Body of pancreas (tissue), 4 donors: ENCODE measurements at regions not wholly inside any gene's neighbourhood (a gene's known extent, or its start where the extent isn't known, plus 50 kb on each side); places are given as distances from the start of the nearest gene placed in this dataset.
A peak's percentile ranks its signal among the peaks of the same experiment; 100 is the strongest.

Source experiments
- ATAC-seq: fragments of 150-250 bp; one replicate; pipeline ENCODE4 v1.9.1; 2016
- DNase-seq, 4 donors: peaks; one replicate each; pipeline ENCODE4 v3.0.0-alpha.2; 2019
- H3K27ac ChIP-seq, 4 donors: fragments of 200-600 bp; sonication (generic); 1 replicate in 3 of 4; 2 replicates in 1 of 4; pipeline versions ENCODE4 v1.5.1 to v1.6.1; 2016 to 2019; ENCODE audit warnings: mild to moderate bottlenecking in 1 of 4, mixed read lengths in 1 of 4, moderate library complexity in 1 of 4
- H3K27me3 ChIP-seq, 2 donors: fragments of 200-600 bp; sonication (generic); one replicate each; pipeline ENCODE4 v1.6.0; 2016; ENCODE audit warnings: mild to moderate bottlenecking in 1 of 2
- H3K36me3 ChIP-seq, 2 donors: fragments of 200-600 bp; sonication (generic); replicated peaks in 1 of 2; 2 replicates each; pipeline ENCODE4 v1.5.1; 2016; ENCODE audit warnings: low read depth in 2 of 2; ENCODE audit not compliant: insufficient read depth in 1 of 2
- H3K4me1 ChIP-seq: fragments of 200-600 bp; sonication (generic); one replicate; pipeline ENCODE4 v1.6.0; 2016
- H3K4me3 ChIP-seq, 2 donors: fragments of 200-600 bp; sonication (generic); 1 replicate in 1 of 2; 2 replicates in 1 of 2; pipeline ENCODE4 v1.5.1; 2016 to 2019
- H3K9me3 ChIP-seq, 3 donors: fragments of 200-600 bp; sonication (generic); 1 replicate in 2 of 3; 2 replicates in 1 of 3; pipeline ENCODE4 v1.5.1; 2016
- CTCF ChIP-seq, 7 experiments: fragments of 450-650 bp in 4 of 7; fragments of 200-600 bp in 3 of 7; sonication (generic) in 3 of 7; IDR thresholded peaks; one replicate each; pipeline ENCODE4 v1.5.1; 2016 to 2019; ENCODE audit warnings: antibody characterized with exemption in 7 of 7
- POLR2A ChIP-seq, 3 donors: fragments of 450-650 bp; IDR thresholded peaks; one replicate each; pipeline ENCODE4 v1.6.1; 2016; ENCODE audit warnings: antibody characterized with exemption in 3 of 3, mild to moderate bottlenecking in 2 of 3
- WGBS, 2 donors: methylation state at CpG; one replicate each; pipeline ENCODE4 v1.1.5; 2017; 5-methylcytosine and 5-hydroxymethylcytosine counted together
- intact Hi-C: fragments of 100-400 bp; cut with DNase I; formaldehyde crosslinking; loops from one replicate; pipeline ENCODE4 v1.15.1; 2023

DNA sequence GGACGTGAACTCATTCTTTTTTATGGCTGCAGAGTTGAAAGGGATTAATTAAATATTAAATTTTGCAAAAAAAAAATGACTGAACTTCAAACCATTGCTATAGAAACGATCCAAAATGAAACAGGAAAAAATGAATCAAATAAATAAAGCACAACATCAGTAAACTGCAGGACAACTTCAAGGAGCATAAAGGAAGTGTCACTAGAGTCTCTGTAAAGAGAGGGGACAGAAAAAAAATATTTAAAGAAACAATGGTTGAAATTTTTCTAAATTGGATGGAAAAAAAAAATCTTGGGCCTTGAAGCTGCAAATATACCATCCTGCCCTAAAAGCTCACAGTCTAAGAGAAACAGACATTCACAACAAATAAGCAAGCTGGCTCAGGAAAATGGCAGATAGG, 339.3 kb upstream of the INTU start:
- H3K27me3 ChIP-seq = no peaks in the 10 kb centered on the region
- H3K4me3 ChIP-seq = no peak overlapping the region
- intact Hi-C loops = no loop called here
- H3K36me3 ChIP-seq = no peaks in the 10 kb centered on the region
- no peak for DNase-seq
- ATAC-seq = no peak
- peaks cover 0 to 12% (median 0%) of the 10 kb centered on the region in 3 donors for H3K9me3 ChIP-seq
- no peak overlapping the region for H3K27ac ChIP-seq
- 17 to 23% methylated on average over 2 of the region's 2 CpGs for WGBS, 2 donors
- TF ChIP-seq CTCF (IDR thresholded peaks at IDR 0.05) (no peak), POLR2A (IDR thresholded peaks at IDR 0.05) (no peak)
- H3K4me1 ChIP-seq = no peaks in the 10 kb centered on the region

DNA sequence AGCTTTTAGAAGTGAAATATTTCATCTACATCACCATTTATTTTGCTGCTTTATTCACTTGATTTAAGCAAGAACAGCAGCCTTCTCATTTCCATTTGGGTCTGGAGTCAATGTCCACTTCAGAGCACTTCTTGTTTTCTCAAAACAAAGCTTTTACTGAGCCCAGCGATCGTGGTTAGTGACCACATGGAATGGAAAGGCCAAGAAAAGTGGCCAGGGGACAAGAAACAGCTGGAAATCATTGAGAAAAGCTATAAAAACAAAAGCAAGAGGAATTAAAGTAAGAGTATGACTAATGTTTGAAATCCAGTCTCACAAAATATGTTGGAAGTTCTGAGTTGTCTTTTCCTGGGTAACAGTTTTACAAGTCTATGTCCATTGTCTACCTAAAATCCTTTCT, 328.4 kb upstream of the INTU start:
- 50 to 51% methylated on average over 2 of the region's 2 CpGs for WGBS, 2 donors
- TF ChIP-seq CTCF (IDR thresholded peaks at IDR 0.05) (no peak), POLR2A (IDR thresholded peaks at IDR 0.05) (no peak)
- no peak for ATAC-seq
- H3K4me3 ChIP-seq = no peak overlapping the region
- H3K27ac ChIP-seq = no peak overlapping the region
- no peaks in the 10 kb centered on the region for H3K9me3 ChIP-seq
- no peaks in the 10 kb centered on the region for H3K36me3 ChIP-seq
- peak in 1 of 4 donors; percentile 8 for DNase-seq
- intact Hi-C loops = no loop called here
- H3K4me1 ChIP-seq = no peaks in the 10 kb centered on the region
- no peaks in the 10 kb centered on the region for H3K27me3 ChIP-seq

DNA sequence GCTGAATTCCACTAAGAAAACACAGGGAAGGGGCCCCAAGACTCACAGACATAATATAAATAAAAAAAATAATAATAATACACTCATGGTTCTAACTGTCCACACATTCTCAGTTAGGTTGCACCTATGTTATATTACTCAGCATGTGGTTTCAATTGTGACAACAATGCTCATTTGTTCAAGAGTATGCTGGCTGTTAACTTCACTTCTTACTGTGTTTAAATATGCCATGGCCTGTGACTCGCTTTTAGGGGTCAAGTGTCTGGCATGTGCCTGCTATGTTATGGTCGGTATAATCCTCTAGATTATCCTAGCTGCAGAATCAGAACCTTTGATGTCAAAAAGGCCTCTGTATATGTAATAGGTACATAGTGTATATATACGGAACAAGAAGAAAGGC, 324.8 kb upstream of the INTU start:
- TF ChIP-seq POLR2A (IDR thresholded peaks at IDR 0.05) (no peak), CTCF (IDR thresholded peaks at IDR 0.05) (no peak)
- H3K4me1 ChIP-seq = no peaks in the 10 kb centered on the region
- no peak overlapping the region for H3K4me3 ChIP-seq
- H3K27me3 ChIP-seq = no peaks in the 10 kb centered on the region
- DNase-seq (no peak), ATAC-seq (no peak)
- intact Hi-C loops = no loop called here
- 53 to 60% methylated on average over 3 of the region's 3 CpGs for WGBS, 2 donors
- H3K27ac ChIP-seq = no peak overlapping the region
- H3K36me3 ChIP-seq = no peaks in the 10 kb centered on the region
- no peaks in the 10 kb centered on the region for H3K9me3 ChIP-seq

GRCh38 chr4:127309369-127310102, 323.2 kb upstream of the INTU start:
- Histone ChIP-seq H3K9me3 (peaks cover 0 to 6% (median 0%) of the 10 kb centered on the region in 3 donors), H3K27me3 (no peaks in the 10 kb centered on the region), H3K4me3 (no peak overlapping the region), H3K36me3 (no peaks in the 10 kb centered on the region), H3K4me1 (no peaks in the 10 kb centered on the region), H3K27ac (no peak overlapping the region)
- DNase-seq (no peak), ATAC-seq (no peak)
- 30 to 51% methylated on average over 3 of the region's 3 CpGs for WGBS, 2 donors
- TF ChIP-seq POLR2A (IDR thresholded peaks at IDR 0.05) = no peak
- no peak for TF ChIP-seq CTCF (IDR thresholded peaks at IDR 0.05)
- intact Hi-C loops = no loop called here

DNA sequence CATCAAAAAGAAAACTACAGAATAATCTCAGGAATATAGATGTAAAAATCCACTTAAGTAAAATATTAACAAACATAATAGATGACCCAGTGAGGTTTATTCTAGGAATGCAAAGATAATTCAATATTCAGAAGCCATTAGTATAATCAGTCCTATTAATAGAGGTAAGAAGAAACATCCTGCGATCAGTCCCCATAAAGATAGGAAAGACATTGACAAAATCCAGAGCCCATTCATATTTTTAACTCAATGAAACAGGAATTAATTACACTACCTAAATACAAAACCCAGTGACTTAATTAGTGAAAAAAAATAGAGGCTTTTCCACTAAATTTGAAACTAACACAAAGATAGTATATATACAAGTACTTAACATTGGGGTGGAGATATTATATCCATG, 321.4 kb upstream of the INTU start:
- Histone ChIP-seq H3K27me3 (no peaks in the 10 kb centered on the region), H3K36me3 (no peaks in the 10 kb centered on the region), H3K4me3 (no peak overlapping the region), H3K4me1 (no peaks in the 10 kb centered on the region), H3K27ac (no peak overlapping the region), H3K9me3 (peaks cover 0 to 6% (median 0%) of the 10 kb centered on the region in 3 donors)
- DNase-seq = no peak
- TF ChIP-seq CTCF (IDR thresholded peaks at IDR 0.05) (no peak), POLR2A (IDR thresholded peaks at IDR 0.05) (no peak)
- intact Hi-C loops = no loop called here
- 79 to 82% methylated on average over 1 of the region's 1 CpG for WGBS, 2 donors
- ATAC-seq = no peak
